GM23338 (cell line): ENCODE measurements at regions not wholly inside any gene's neighbourhood (a gene's known extent, or its start where the extent isn't known, plus 50 kb on each side); places are given as distances from the start of the nearest gene placed in this dataset.

Experiments used
- ATAC-seq: fragments of 200-7000 bp; cut with Tn5 transposase; 3 replicates; pipeline ENCODE4 v1.9.1; 2020
- DNase-seq: peaks from one replicate; pipeline ENCODE4 v3.0.0-alpha.2; 2015; ENCODE audit warnings: low spot score
- H2AFZ ChIP-seq: fragments of 200-600 bp; sonication (generic); 2 replicates; pipeline ENCODE4 v1.8.0; 2016; ENCODE audit warnings: antibody characterized with exemption, mild to moderate bottlenecking, moderate library complexity
- H3F3A ChIP-seq: fragments of 200-600 bp; sonication (generic); replicated peaks from 2 replicates; pipeline ENCODE4 v1.8.0; 2017; ENCODE audit warnings: antibody characterized with exemption, mixed run types, low read depth
- H3K27ac ChIP-seq: fragments of 200-600 bp; sonication (generic); 2 replicates; pipeline ENCODE4 v1.6.1; 2016; ENCODE audit warnings: low read depth
- H3K27me3 ChIP-seq: fragments of 200-600 bp; sonication (generic); 2 replicates; pipeline ENCODE4 v1.8.0; 2016; ENCODE audit warnings: mild to moderate bottlenecking, mixed run types, moderate library complexity; ENCODE audit not compliant: insufficient read depth
- H3K36me3 ChIP-seq: fragments of 200-600 bp; sonication (generic); 2 replicates; pipeline ENCODE4 v1.8.0; 2016; ENCODE audit warnings: mild to moderate bottlenecking; ENCODE audit not compliant: insufficient read depth
- H3K4me1 ChIP-seq: fragments of 200-600 bp; sonication (generic); 2 replicates; pipeline ENCODE4 v1.8.0; 2016; ENCODE audit warnings: mild to moderate bottlenecking, moderate library complexity; ENCODE audit not compliant: insufficient read depth
- H3K4me2 ChIP-seq: fragments of 200-600 bp; sonication (generic); 2 replicates; pipeline ENCODE4 v1.7.1; 2017; ENCODE audit warnings: mixed run types
- H3K4me3 ChIP-seq: fragments of 200-600 bp; sonication (generic); 2 replicates; pipeline ENCODE4 v1.6.1; 2016; ENCODE audit warnings: mixed run types
- H3K79me2 ChIP-seq: fragments of 200-600 bp; sonication (generic); replicated peaks from 2 replicates; pipeline ENCODE4 v1.8.0; 2017; ENCODE audit warnings: mild to moderate bottlenecking; ENCODE audit not compliant: insufficient read depth
- H3K9me2 ChIP-seq: fragments of 200-600 bp; sonication (generic); 2 replicates; pipeline ENCODE4 v1.8.0; 2017; ENCODE audit not compliant: insufficient read depth
- H4K20me1 ChIP-seq: fragments of 200-600 bp; sonication (generic); replicated peaks from 2 replicates; pipeline ENCODE4 v1.8.0; 2017; ENCODE audit warnings: mild to moderate bottlenecking; ENCODE audit not compliant: insufficient read depth
- H3K27ac Mint-ChIP-seq: 2 replicates; pipeline ENCODE4 v1.8.0; 2020; ENCODE audit warnings: inconsistent platforms, mild to moderate bottlenecking, moderate library complexity, mixed read lengths
- H3K27me3 Mint-ChIP-seq: 3 replicates; pipeline ENCODE4 v1.8.0; 2022; ENCODE audit warnings: low read depth, mild to moderate bottlenecking, moderate library complexity, mixed read lengths, inconsistent platforms; ENCODE audit not compliant: insufficient read depth, poor library complexity
- H3K36me3 Mint-ChIP-seq: 3 replicates; pipeline ENCODE4 v1.8.0; 2021; ENCODE audit warnings: low read depth, mild to moderate bottlenecking, inconsistent platforms, moderate library complexity, mixed read lengths
- H3K4me1 Mint-ChIP-seq: 3 replicates; pipeline ENCODE4 v1.8.0; 2020; ENCODE audit warnings: mild to moderate bottlenecking, inconsistent platforms, mixed read lengths
- H3K4me3 Mint-ChIP-seq: 3 replicates; pipeline ENCODE4 v1.8.0; 2021; ENCODE audit warnings: moderate library complexity, mild to moderate bottlenecking, inconsistent platforms, mixed read lengths
- H3K9me3 Mint-ChIP-seq: 3 replicates; pipeline ENCODE4 v1.8.0; 2020; ENCODE audit warnings: moderate library complexity, mild to moderate bottlenecking, inconsistent platforms, mixed read lengths
- CREB1 ChIP-seq: fragments of 250-450 bp; sonication (Bioruptor Pico); IDR thresholded peaks from 2 replicates; pipeline ENCODE4 v1.5.0; 2020; ENCODE audit warnings: low read depth, mild to moderate bottlenecking, moderate library complexity
- EZH2 ChIP-seq: fragments of 200-600 bp; sonication (generic); IDR thresholded peaks from one replicate; pipeline ENCODE4 v1.8.0; 2017; ENCODE audit warnings: antibody characterized with exemption, mild to moderate bottlenecking, low read depth; ENCODE audit not compliant: unreplicated experiment
- EZH2phosphoT487 ChIP-seq: fragments of 200-600 bp; sonication (generic); IDR thresholded peaks from one replicate; pipeline ENCODE4 v1.8.1; 2018; ENCODE audit warnings: antibody characterized with exemption; ENCODE audit not compliant: unreplicated experiment
- JUNB ChIP-seq: IDR thresholded peaks from one replicate; pipeline ENCODE4 v1.6.1; 2016; ENCODE audit warnings: antibody characterized with exemption; ENCODE audit not compliant: unreplicated experiment
- NANOG ChIP-seq: IDR thresholded peaks from 2 replicates; pipeline ENCODE4 v1.6.1; 2016; ENCODE audit warnings: antibody characterized with exemption, borderline replicate concordance
- POLR2AphosphoS5 ChIP-seq: IDR thresholded peaks from 2 replicates; pipeline ENCODE4 v1.6.1; 2016; ENCODE audit warnings: antibody characterized with exemption, low read depth
- STAT1 ChIP-seq: IDR thresholded peaks from one replicate; pipeline ENCODE4 v1.6.1; 2016; ENCODE audit warnings: antibody characterized with exemption; ENCODE audit not compliant: unreplicated experiment
- ZNF114 ChIP-seq: fragments of 250-450 bp; sonication (Bioruptor Pico); IDR thresholded peaks from 2 replicates; pipeline ENCODE4 v1.5.0; 2020; ENCODE audit warnings: mild to moderate bottlenecking, moderate library complexity
- ZNF331 ChIP-seq: fragments of 250-450 bp; sonication (Bioruptor Pico); IDR thresholded peaks from 2 replicates; pipeline ENCODE4 v1.5.0; 2020; ENCODE audit warnings: low read depth, mild to moderate bottlenecking, moderate library complexity
- TF ChIP-seq, protein P1 (sequence below): IDR thresholded peaks from 2 replicates; pipeline ENCODE4 v1.6.1; 2016; ENCODE audit warnings: antibody characterized with exemption
- TF ChIP-seq, protein P2 (sequence below): IDR thresholded peaks from one replicate; pipeline ENCODE4 v1.6.1; 2018; ENCODE audit warnings: antibody characterized with exemption; ENCODE audit not compliant: unreplicated experiment
- TF ChIP-seq, protein P3 (sequence below), 2 experiments: fragments of 200-600 bp in 1 of 2; sonication (generic) in 1 of 2; conservative IDR thresholded peaks; 2 replicates each; pipeline versions ENCODE4 v1.5.1 to v1.6.1; 2016 to 2017; ENCODE audit warnings: antibody characterized with exemption in 2 of 2, low read depth in 2 of 2, mild to moderate bottlenecking in 2 of 2, moderate library complexity in 1 of 2
- TF ChIP-seq, protein P4 (sequence below): fragments of 250-450 bp; sonication (Bioruptor Pico); IDR thresholded peaks from 2 replicates; pipeline ENCODE4 v1.5.0; 2020; ENCODE audit warnings: mild to moderate bottlenecking, moderate library complexity

DNA sequence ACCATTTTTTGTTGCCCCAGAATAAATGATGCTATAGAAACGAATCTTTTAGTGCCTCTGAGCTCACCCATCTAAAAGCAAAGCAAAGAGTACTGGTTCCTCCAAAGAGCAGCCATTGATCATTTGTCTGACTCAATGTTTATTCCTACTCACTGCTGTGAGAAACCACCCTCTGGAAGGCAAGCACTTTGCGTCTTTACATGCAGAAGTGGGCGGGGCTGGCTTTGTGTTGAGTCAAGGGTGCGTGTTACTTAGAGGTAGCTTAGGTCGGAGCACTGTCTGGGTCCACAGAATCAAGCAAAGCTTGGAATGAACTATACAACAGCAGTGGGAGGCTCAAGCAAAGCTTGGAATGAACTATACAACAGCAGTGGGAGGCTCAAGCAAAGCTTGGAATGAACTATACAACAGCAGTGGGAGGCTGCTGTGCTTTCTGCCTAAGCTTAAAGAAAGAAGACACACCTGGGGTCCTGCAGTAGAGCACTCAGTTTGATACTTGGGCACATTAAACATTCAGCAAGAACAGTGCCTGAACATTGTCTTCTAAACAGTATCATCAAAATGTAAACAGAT lies 77.2 kb upstream of the PRICKLE1 start:
- H3K36me3 Mint-ChIP-seq = peaks cover 4% of the 10 kb centered on the region
- H3K27ac Mint-ChIP-seq = peak overlapping the region; percentile 32; the same call in 1 of the 2 replicates
- no peaks in the 10 kb centered on the region for H3K27me3 Mint-ChIP-seq
- Histone ChIP-seq H4K20me1 (no peaks in the 10 kb centered on the region), H2AFZ (no peak overlapping the region; the same call in 1 of the 2 replicates), H3K4me3 (no peak overlapping the region), H3K9me2 (peaks cover 4% of the 10 kb centered on the region), H3K27me3 (no peaks in the 10 kb centered on the region), H3K4me1 (peaks cover 33% of the 10 kb centered on the region), H3K36me3 (no peaks in the 10 kb centered on the region), H3F3A (no peaks in the 10 kb centered on the region), H3K79me2 (no peaks in the 10 kb centered on the region), H3K4me2 (peak overlapping the region; percentile 29; the same call in 1 of the 2 replicates), H3K27ac (no peak overlapping the region)
- H3K4me3 Mint-ChIP-seq = no peak overlapping the region
- peak; percentile 51 for DNase-seq
- H3K4me1 Mint-ChIP-seq = peaks cover 32% of the 10 kb centered on the region
- H3K9me3 Mint-ChIP-seq = peaks cover under 1% of the 10 kb centered on the region; the same call in 1 of the 3 replicates
- ATAC-seq = peak; percentile 67
- TF ChIP-seq EZH2 (no peak), STAT1 (no peak), POLR2AphosphoS5 (no peak), EZH2phosphoT487 (no peak), ZNF114 (CRISPR knock-in tag) (no peak), NANOG (no peak), ZNF331 (no peak), CREB1 (CRISPR knock-in tag) (no peak), JUNB (no peak)
- TF ChIP-seq, protein P1, sequence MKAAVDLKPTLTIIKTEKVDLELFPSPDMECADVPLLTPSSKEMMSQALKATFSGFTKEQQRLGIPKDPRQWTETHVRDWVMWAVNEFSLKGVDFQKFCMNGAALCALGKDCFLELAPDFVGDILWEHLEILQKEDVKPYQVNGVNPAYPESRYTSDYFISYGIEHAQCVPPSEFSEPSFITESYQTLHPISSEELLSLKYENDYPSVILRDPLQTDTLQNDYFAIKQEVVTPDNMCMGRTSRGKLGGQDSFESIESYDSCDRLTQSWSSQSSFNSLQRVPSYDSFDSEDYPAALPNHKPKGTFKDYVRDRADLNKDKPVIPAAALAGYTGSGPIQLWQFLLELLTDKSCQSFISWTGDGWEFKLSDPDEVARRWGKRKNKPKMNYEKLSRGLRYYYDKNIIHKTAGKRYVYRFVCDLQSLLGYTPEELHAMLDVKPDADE = no peak
- TF ChIP-seq, protein P2, sequence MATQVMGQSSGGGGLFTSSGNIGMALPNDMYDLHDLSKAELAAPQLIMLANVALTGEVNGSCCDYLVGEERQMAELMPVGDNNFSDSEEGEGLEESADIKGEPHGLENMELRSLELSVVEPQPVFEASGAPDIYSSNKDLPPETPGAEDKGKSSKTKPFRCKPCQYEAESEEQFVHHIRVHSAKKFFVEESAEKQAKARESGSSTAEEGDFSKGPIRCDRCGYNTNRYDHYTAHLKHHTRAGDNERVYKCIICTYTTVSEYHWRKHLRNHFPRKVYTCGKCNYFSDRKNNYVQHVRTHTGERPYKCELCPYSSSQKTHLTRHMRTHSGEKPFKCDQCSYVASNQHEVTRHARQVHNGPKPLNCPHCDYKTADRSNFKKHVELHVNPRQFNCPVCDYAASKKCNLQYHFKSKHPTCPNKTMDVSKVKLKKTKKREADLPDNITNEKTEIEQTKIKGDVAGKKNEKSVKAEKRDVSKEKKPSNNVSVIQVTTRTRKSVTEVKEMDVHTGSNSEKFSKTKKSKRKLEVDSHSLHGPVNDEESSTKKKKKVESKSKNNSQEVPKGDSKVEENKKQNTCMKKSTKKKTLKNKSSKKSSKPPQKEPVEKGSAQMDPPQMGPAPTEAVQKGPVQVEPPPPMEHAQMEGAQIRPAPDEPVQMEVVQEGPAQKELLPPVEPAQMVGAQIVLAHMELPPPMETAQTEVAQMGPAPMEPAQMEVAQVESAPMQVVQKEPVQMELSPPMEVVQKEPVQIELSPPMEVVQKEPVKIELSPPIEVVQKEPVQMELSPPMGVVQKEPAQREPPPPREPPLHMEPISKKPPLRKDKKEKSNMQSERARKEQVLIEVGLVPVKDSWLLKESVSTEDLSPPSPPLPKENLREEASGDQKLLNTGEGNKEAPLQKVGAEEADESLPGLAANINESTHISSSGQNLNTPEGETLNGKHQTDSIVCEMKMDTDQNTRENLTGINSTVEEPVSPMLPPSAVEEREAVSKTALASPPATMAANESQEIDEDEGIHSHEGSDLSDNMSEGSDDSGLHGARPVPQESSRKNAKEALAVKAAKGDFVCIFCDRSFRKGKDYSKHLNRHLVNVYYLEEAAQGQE = no peak
- TF ChIP-seq, protein P3, sequence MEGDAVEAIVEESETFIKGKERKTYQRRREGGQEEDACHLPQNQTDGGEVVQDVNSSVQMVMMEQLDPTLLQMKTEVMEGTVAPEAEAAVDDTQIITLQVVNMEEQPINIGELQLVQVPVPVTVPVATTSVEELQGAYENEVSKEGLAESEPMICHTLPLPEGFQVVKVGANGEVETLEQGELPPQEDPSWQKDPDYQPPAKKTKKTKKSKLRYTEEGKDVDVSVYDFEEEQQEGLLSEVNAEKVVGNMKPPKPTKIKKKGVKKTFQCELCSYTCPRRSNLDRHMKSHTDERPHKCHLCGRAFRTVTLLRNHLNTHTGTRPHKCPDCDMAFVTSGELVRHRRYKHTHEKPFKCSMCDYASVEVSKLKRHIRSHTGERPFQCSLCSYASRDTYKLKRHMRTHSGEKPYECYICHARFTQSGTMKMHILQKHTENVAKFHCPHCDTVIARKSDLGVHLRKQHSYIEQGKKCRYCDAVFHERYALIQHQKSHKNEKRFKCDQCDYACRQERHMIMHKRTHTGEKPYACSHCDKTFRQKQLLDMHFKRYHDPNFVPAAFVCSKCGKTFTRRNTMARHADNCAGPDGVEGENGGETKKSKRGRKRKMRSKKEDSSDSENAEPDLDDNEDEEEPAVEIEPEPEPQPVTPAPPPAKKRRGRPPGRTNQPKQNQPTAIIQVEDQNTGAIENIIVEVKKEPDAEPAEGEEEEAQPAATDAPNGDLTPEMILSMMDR (conservative IDR thresholded peaks at IDR 0.05; ENCODE audit: low read depth in 2 of 2) = no peak
- TF ChIP-seq, protein P4, sequence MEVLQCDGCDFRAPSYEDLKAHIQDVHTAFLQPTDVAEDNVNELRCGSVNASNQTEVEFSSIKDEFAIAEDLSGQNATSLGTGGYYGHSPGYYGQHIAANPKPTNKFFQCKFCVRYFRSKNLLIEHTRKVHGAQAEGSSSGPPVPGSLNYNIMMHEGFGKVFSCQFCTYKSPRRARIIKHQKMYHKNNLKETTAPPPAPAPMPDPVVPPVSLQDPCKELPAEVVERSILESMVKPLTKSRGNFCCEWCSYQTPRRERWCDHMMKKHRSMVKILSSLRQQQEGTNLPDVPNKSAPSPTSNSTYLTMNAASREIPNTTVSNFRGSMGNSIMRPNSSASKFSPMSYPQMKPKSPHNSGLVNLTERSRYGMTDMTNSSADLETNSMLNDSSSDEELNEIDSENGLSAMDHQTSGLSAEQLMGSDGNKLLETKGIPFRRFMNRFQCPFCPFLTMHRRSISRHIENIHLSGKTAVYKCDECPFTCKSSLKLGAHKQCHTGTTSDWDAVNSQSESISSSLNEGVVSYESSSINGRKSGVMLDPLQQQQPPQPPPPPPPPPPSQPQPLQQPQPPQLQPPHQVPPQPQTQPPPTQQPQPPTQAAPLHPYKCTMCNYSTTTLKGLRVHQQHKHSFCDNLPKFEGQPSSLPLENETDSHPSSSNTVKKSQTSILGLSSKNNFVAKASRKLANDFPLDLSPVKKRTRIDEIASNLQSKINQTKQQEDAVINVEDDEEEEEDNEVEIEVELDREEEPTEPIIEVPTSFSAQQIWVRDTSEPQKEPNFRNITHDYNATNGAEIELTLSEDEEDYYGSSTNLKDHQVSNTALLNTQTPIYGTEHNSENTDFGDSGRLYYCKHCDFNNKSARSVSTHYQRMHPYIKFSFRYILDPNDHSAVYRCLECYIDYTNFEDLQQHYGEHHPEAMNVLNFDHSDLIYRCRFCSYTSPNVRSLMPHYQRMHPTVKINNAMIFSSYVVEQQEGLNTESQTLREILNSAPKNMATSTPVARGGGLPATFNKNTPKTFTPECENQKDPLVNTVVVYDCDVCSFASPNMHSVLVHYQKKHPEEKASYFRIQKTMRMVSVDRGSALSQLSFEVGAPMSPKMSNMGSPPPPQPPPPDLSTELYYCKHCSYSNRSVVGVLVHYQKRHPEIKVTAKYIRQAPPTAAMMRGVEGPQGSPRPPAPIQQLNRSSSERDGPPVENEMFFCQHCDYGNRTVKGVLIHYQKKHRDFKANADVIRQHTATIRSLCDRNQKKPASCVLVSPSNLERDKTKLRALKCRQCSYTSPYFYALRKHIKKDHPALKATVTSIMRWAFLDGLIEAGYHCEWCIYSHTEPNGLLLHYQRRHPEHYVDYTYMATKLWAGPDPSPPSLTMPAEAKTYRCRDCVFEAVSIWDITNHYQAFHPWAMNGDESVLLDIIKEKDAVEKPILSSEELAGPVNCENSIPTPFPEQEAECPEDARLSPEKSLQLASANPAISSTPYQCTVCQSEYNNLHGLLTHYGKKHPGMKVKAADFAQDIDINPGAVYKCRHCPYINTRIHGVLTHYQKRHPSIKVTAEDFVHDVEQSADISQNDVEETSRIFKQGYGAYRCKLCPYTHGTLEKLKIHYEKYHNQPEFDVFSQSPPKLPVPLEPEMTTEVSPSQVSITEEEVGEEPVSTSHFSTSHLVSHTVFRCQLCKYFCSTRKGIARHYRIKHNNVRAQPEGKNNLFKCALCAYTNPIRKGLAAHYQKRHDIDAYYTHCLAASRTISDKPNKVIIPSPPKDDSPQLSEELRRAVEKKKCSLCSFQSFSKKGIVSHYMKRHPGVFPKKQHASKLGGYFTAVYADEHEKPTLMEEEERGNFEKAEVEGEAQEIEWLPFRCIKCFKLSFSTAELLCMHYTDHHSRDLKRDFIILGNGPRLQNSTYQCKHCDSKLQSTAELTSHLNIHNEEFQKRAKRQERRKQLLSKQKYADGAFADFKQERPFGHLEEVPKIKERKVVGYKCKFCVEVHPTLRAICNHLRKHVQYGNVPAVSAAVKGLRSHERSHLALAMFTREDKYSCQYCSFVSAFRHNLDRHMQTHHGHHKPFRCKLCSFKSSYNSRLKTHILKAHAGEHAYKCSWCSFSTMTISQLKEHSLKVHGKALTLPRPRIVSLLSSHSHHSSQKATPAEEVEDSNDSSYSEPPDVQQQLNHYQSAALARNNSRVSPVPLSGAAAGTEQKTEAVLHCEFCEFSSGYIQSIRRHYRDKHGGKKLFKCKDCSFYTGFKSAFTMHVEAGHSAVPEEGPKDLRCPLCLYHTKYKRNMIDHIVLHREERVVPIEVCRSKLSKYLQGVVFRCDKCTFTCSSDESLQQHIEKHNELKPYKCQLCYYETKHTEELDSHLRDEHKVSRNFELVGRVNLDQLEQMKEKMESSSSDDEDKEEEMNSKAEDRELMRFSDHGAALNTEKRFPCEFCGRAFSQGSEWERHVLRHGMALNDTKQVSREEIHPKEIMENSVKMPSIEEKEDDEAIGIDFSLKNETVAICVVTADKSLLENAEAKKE (CRISPR knock-in tag) = no peak
